ENCODE measurements at regions not wholly inside any gene's neighbourhood (a gene's known extent, or its start where the extent isn't known, plus 50 kb on each side); places are given as distances from the start of the nearest gene placed in this dataset.

DNA sequence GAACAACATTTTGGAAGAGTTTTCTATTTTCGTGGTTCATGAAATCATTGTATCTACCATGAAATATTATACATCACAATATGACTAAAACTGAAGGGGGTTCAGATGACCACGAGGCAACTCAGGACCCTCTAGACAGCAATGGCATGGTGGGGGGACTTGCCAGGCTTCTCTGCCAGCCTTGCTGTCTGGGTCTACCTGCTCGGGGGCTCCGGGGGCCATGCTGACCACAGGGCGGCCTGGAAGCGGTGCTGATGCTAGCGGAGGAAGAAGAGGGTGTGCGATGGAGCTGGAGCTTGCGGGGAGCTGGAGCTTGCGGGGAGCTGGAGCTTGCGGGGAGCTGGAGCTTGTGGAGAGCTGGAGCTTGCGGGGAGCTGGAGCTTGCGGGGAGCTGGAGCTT lies 89.2 kb upstream of the IRX4 start:
- no peaks in the 10 kb centered on the region for H3K4me1 ChIP-seq
- DNase-seq, result no peak
- H3K36me3 ChIP-seq, result no peaks in the 10 kb centered on the region
- intact Hi-C loops (cut with DNase I), result no loop called here
- no peaks in the 10 kb centered on the region for H3K27me3 ChIP-seq
- no peak overlapping the region for H3K4me3 ChIP-seq
- no peak overlapping the region for H3K27ac ChIP-seq
- no peaks in the 10 kb centered on the region for H3K9me3 ChIP-seq
- TF ChIP-seq, protein P1, sequence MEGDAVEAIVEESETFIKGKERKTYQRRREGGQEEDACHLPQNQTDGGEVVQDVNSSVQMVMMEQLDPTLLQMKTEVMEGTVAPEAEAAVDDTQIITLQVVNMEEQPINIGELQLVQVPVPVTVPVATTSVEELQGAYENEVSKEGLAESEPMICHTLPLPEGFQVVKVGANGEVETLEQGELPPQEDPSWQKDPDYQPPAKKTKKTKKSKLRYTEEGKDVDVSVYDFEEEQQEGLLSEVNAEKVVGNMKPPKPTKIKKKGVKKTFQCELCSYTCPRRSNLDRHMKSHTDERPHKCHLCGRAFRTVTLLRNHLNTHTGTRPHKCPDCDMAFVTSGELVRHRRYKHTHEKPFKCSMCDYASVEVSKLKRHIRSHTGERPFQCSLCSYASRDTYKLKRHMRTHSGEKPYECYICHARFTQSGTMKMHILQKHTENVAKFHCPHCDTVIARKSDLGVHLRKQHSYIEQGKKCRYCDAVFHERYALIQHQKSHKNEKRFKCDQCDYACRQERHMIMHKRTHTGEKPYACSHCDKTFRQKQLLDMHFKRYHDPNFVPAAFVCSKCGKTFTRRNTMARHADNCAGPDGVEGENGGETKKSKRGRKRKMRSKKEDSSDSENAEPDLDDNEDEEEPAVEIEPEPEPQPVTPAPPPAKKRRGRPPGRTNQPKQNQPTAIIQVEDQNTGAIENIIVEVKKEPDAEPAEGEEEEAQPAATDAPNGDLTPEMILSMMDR (IDR thresholded peaks at IDR 0.05), result no peak
- no peak overlapping the region for H3K9ac ChIP-seq (ENCODE audit: low read depth in 2 of 2, low read length in 2 of 2)

- Histone ChIP-seq H3K4me3 (no peak overlapping the region), H3K4me1 (no peaks in the 10 kb centered on the region), H3K27me3 (no peaks in the 10 kb centered on the region), H3K9ac (ENCODE audit: low read depth in 2 of 2, low read length in 2 of 2) (no peak overlapping the region), H3K27ac (no peak overlapping the region), H3K9me3 (no peaks in the 10 kb centered on the region), H3K36me3 (no peaks in the 10 kb centered on the region)
- peak; percentile 4 for DNase-seq
- intact Hi-C loops (cut with DNase I), result no loop called here
- TF ChIP-seq, protein P1 (IDR thresholded peaks at IDR 0.05), result no peak
Measured at GRCh38 chr5:1967736-1968135, 85.0 kb upstream of the IRX4 start.

GRCh38 chr5:1966461-1966860 lies 83.7 kb upstream of the IRX4 start:
- intact Hi-C loops (cut with DNase I), result no loop called here
- no peaks in the 10 kb centered on the region for H3K36me3 ChIP-seq
- H3K27ac ChIP-seq, result no peak overlapping the region
- TF ChIP-seq, protein P1 (IDR thresholded peaks at IDR 0.05), result no peak
- H3K9me3 ChIP-seq, result no peaks in the 10 kb centered on the region
- no peak overlapping the region for H3K4me3 ChIP-seq
- no peak for DNase-seq
- no peaks in the 10 kb centered on the region for H3K4me1 ChIP-seq
- no peaks in the 10 kb centered on the region for H3K27me3 ChIP-seq
- H3K9ac ChIP-seq (ENCODE audit: low read depth in 2 of 2, low read length in 2 of 2), result no peak overlapping the region

DNA sequence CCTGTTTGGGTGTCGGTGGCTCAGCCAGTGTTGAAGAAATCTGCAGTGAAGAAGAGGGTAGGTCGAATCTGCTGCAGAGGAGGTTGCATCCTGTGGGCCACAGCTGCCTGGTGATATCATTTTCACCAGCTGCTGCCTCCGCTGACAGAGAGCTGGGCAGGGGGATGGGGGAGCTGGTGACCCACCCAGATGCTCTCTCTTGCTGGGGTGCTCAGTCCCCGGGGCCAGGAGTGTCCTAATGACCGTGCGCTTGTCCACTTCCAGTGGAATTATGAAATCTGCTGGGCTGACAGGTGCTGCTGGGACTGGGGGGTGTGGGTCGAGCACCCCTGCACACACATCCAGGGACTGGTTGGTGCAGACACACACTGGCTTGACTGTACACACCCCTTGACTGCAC lies 83.2 kb upstream of the IRX4 start:
- Histone ChIP-seq H3K27ac (no peak overlapping the region), H3K4me3 (no peak overlapping the region), H3K9me3 (no peaks in the 10 kb centered on the region), H3K36me3 (no peaks in the 10 kb centered on the region), H3K9ac (ENCODE audit: low read depth in 2 of 2, low read length in 2 of 2) (no peak overlapping the region), H3K4me1 (no peaks in the 10 kb centered on the region), H3K27me3 (no peaks in the 10 kb centered on the region)
- intact Hi-C loops (cut with DNase I), result no loop called here
- DNase-seq, result peak; percentile 14
- TF ChIP-seq, protein P1 (IDR thresholded peaks at IDR 0.05), result no peak

DNA sequence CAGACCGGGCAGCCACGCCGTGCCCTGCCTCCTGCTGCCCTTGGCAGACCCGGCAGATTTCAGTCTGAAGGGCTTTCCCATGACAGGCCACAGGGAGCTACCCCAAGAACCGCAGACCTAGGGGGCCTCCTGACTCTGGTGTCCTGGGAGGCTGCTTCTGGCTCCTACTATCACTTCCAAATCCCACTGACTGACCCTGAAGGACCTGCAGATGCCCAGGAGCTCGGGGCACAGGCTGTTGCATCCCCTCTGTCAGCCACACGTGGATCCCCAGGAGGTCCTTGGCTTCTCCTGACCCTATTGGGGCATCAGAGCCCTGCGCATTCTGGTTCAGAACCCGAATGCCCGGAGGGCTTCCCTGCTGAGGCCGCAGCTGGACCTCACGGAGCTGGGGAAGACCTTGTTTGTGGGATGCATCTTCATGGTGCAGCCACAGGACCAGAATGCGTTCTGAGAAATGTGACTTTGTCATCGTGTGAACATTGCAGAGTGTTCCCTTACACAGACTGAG lies 81.3 kb upstream of the IRX4 start:
- peak; percentile 9 for DNase-seq
- H3K9me3 ChIP-seq, result no peaks in the 10 kb centered on the region
- H3K4me1 ChIP-seq, result no peaks in the 10 kb centered on the region
- H3K36me3 ChIP-seq, result no peaks in the 10 kb centered on the region
- TF ChIP-seq, protein P1 (IDR thresholded peaks at IDR 0.05), result no peak
- H3K27me3 ChIP-seq, result no peaks in the 10 kb centered on the region
- H3K4me3 ChIP-seq, result no peak overlapping the region
- no peak overlapping the region for H3K9ac ChIP-seq (ENCODE audit: low read depth in 2 of 2, low read length in 2 of 2)
- intact Hi-C loops (cut with DNase I), result no loop called here
- H3K27ac ChIP-seq, result no peak overlapping the region

GRCh38 chr5:1963358-1963757 lies 80.6 kb upstream of the IRX4 start:
- Histone ChIP-seq H3K9ac (ENCODE audit: low read depth in 2 of 2, low read length in 2 of 2) (no peak overlapping the region), H3K36me3 (no peaks in the 10 kb centered on the region), H3K27me3 (no peaks in the 10 kb centered on the region), H3K9me3 (no peaks in the 10 kb centered on the region), H3K4me3 (no peak overlapping the region), H3K4me1 (no peaks in the 10 kb centered on the region), H3K27ac (no peak overlapping the region)
- DNase-seq, result no peak
- intact Hi-C loops (cut with DNase I), result no loop called here
- TF ChIP-seq, protein P1 (IDR thresholded peaks at IDR 0.05), result no peak

Data from colonic mucosa (tissue), 4 donors.